CD14-positive monocyte (primary cell): ENCODE measurements at regions not wholly inside any gene's neighbourhood (a gene's known extent, or its start where the extent isn't known, plus 50 kb on each side); places are given as distances from the start of the nearest gene placed in this dataset.

Experiments used
- DNase-seq, 3 donors: peaks; one replicate each; pipeline ENCODE4 v3.0.0-alpha.2; 2011 to 2022
- H2AFZ ChIP-seq: 2 replicates; pipeline ENCODE4 v1.6.0; 2012; ENCODE audit warnings: mild to moderate bottlenecking, low read depth, low read length, inconsistent platforms; ENCODE audit not compliant: insufficient read depth, poor library complexity, severe bottlenecking
- H3K27ac ChIP-seq, 2 donors: 1 replicate in 1 of 2; 2 replicates in 1 of 2; pipeline ENCODE4 v1.5.1; 2012 to 2013; ENCODE audit warnings: low read length in 2 of 2, control low read depth in 1 of 2, inconsistent platforms in 1 of 2, low read depth in 1 of 2, mild to moderate bottlenecking in 1 of 2
- H3K27me3 ChIP-seq, 2 donors: one replicate each; pipeline versions ENCODE4 v1.6.0 to v1.6.1; 2011 to 2013; ENCODE audit warnings: low read length in 2 of 2; ENCODE audit not compliant: control insufficient read depth in 2 of 2, insufficient read depth in 2 of 2
- H3K36me3 ChIP-seq, 2 donors: replicated peaks in 1 of 2; 1 replicate in 1 of 2; 2 replicates in 1 of 2; pipeline versions ENCODE4 v1.5.1 to v1.6.1; 2012 to 2013; ENCODE audit warnings: low read length in 2 of 2, control low read depth in 1 of 2, inconsistent platforms in 1 of 2, mild to moderate bottlenecking in 1 of 2; ENCODE audit not compliant: insufficient read depth in 2 of 2, control insufficient read depth in 1 of 2
- H3K4me1 ChIP-seq, 2 donors: 1 replicate in 1 of 2; 2 replicates in 1 of 2; pipeline versions ENCODE4 v1.5.1 to v1.6.1; 2012 to 2013; ENCODE audit warnings: low read length in 2 of 2, control low read depth in 1 of 2, inconsistent platforms in 1 of 2, mild to moderate bottlenecking in 1 of 2, moderate library complexity in 1 of 2; ENCODE audit not compliant: insufficient read depth in 2 of 2, control insufficient read depth in 1 of 2
- H3K4me2 ChIP-seq: replicated peaks from 2 replicates; pipeline ENCODE3; 2012; ENCODE audit warnings: low read length, moderate library complexity, mild to moderate bottlenecking; ENCODE audit not compliant: poor library complexity, severe bottlenecking; ENCODE audit errors: extremely low read depth
- H3K4me3 ChIP-seq, 3 experiments: fragments of 200-600 bp in 1 of 3; sonication (generic) in 1 of 3; replicated peaks in 1 of 3; 1 replicate in 2 of 3; 2 replicates in 1 of 3; pipeline ENCODE4 v1.5.1; 2011 to 2013; ENCODE audit warnings: low read length in 3 of 3, mild to moderate bottlenecking in 3 of 3, control low read depth in 2 of 3, low read depth in 2 of 3, inconsistent platforms in 1 of 3, moderate library complexity in 1 of 3
- H3K79me2 ChIP-seq: 2 replicates; pipeline ENCODE4 v1.6.0; 2012; ENCODE audit warnings: mild to moderate bottlenecking, control low read depth, inconsistent platforms, low read length, moderate library complexity; ENCODE audit not compliant: insufficient read depth
- H3K9ac ChIP-seq: 2 replicates; pipeline ENCODE4 v1.6.0; 2017; ENCODE audit warnings: low read length, mild to moderate bottlenecking; ENCODE audit not compliant: insufficient read depth, poor library complexity, severe bottlenecking
- H3K9me3 ChIP-seq, 2 donors: replicated peaks in 1 of 2; 1 replicate in 1 of 2; 2 replicates in 1 of 2; pipeline versions ENCODE4 v1.5.1 to v1.6.1; 2012 to 2013; ENCODE audit warnings: low read length in 2 of 2, control low read depth in 1 of 2; ENCODE audit not compliant: control insufficient read depth in 1 of 2, insufficient read depth in 1 of 2
- H4K20me1 ChIP-seq: 2 replicates; pipeline ENCODE4 v1.6.0; 2012; ENCODE audit warnings: mild to moderate bottlenecking, low read length, control low read depth, moderate library complexity; ENCODE audit not compliant: insufficient read depth
- H3K27ac Mint-ChIP-seq, 7 donors: one replicate each; pipeline ENCODE4 v1.8.0; 2020; ENCODE audit warnings: mild to moderate bottlenecking in 7 of 7, mixed read lengths in 7 of 7, moderate library complexity in 6 of 7, inconsistent platforms in 2 of 7
- H3K27me3 Mint-ChIP-seq, 3 donors: one replicate each; pipeline ENCODE4 v1.8.0; 2021 to 2022; ENCODE audit warnings: low read depth in 3 of 3, mild to moderate bottlenecking in 3 of 3, mixed read lengths in 3 of 3, moderate library complexity in 3 of 3, inconsistent platforms in 1 of 3
- H3K36me3 Mint-ChIP-seq, 2 donors: one replicate each; pipeline ENCODE4 v1.8.0; 2020; ENCODE audit warnings: mixed read lengths in 2 of 2, inconsistent platforms in 1 of 2, mild to moderate bottlenecking in 1 of 2
- H3K4me1 Mint-ChIP-seq: one replicate; pipeline ENCODE4 v1.8.0; 2020; ENCODE audit warnings: mild to moderate bottlenecking, mixed read lengths
- H3K4me3 Mint-ChIP-seq, 2 donors: one replicate each; pipeline ENCODE4 v1.8.0; 2020; ENCODE audit warnings: mild to moderate bottlenecking in 2 of 2, mixed read lengths in 2 of 2, moderate library complexity in 1 of 2
- H3K9me3 Mint-ChIP-seq, 7 donors: one replicate each; pipeline ENCODE4 v1.8.0; 2020 to 2022; ENCODE audit warnings: mixed read lengths in 7 of 7, mild to moderate bottlenecking in 6 of 7, moderate library complexity in 6 of 7, inconsistent platforms in 2 of 7
- WGBS: methylation state at CpG from one replicate; pipeline ENCODE4 v1.1.5; 2013; ENCODE audit warnings: missing lambda C conversion rate; ENCODE audit not compliant: insufficient coverage; 5-methylcytosine and 5-hydroxymethylcytosine counted together
- intact Hi-C, 2 donors: fragments of 100-400 bp; cut with micrococcal nuclease; formaldehyde crosslinking; loops; one replicate each; pipeline versions ENCODE4 v1.15.0 to v1.15.1; 2023
- TF ChIP-seq, protein P1 (sequence below): fragments of 200-600 bp; IDR thresholded peaks from one replicate; pipeline ENCODE4 v1.8.0; 2022; ENCODE audit warnings: antibody characterized with exemption, mild to moderate bottlenecking

DNA sequence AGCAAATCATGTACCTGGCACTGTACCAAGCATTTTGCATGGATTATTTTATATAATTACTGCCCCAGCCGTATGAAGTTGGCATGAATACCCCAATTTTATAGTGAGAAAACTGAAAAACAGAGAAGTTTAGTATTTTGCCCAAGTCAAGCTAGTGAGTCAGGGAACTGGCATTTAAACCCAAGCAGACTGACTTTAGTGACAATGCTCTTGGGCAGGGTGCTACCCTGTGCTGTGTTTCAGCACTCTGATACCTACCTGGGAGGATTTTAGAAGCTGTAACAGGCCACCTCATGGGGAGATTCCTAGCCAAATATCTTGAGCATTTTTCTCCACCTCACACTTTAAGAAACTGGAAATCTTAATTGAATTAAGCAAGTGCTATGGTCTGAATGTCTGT, 98.1 kb upstream of the MAX start:
- intact Hi-C loops: no loop called here
- Histone ChIP-seq H2AFZ (no peak overlapping the region), H4K20me1 (no peaks in the 10 kb centered on the region), H3K4me1 (peaks cover 6 to 8% of the 10 kb centered on the region in 2 donors), H3K9ac (no peak overlapping the region), H3K27ac (no peak overlapping the region), H3K4me3 (no peak overlapping the region), H3K4me2 (no peak overlapping the region), H3K9me3 (peaks cover 0 to 3% of the 10 kb centered on the region in 2 donors), H3K79me2 (no peaks in the 10 kb centered on the region), H3K36me3 (no peaks in the 10 kb centered on the region), H3K27me3 (no peaks in the 10 kb centered on the region)
- Mint-ChIP-seq H3K4me3 (no peak overlapping the region), H3K36me3 (no peaks in the 10 kb centered on the region), H3K27ac (no peak overlapping the region), H3K27me3 (peaks cover 0 to 8% (median 3%) of the 10 kb centered on the region in 3 donors), H3K4me1 (peaks cover 8% of the 10 kb centered on the region), H3K9me3 (peaks cover 2 to 8% (median 5%) of the 10 kb centered on the region in 7 donors)
- no peak for DNase-seq
- TF ChIP-seq, protein P1, sequence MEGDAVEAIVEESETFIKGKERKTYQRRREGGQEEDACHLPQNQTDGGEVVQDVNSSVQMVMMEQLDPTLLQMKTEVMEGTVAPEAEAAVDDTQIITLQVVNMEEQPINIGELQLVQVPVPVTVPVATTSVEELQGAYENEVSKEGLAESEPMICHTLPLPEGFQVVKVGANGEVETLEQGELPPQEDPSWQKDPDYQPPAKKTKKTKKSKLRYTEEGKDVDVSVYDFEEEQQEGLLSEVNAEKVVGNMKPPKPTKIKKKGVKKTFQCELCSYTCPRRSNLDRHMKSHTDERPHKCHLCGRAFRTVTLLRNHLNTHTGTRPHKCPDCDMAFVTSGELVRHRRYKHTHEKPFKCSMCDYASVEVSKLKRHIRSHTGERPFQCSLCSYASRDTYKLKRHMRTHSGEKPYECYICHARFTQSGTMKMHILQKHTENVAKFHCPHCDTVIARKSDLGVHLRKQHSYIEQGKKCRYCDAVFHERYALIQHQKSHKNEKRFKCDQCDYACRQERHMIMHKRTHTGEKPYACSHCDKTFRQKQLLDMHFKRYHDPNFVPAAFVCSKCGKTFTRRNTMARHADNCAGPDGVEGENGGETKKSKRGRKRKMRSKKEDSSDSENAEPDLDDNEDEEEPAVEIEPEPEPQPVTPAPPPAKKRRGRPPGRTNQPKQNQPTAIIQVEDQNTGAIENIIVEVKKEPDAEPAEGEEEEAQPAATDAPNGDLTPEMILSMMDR: no peak
- no CpG with 5 or more reads among the region's 1 CpG for WGBS

DNA sequence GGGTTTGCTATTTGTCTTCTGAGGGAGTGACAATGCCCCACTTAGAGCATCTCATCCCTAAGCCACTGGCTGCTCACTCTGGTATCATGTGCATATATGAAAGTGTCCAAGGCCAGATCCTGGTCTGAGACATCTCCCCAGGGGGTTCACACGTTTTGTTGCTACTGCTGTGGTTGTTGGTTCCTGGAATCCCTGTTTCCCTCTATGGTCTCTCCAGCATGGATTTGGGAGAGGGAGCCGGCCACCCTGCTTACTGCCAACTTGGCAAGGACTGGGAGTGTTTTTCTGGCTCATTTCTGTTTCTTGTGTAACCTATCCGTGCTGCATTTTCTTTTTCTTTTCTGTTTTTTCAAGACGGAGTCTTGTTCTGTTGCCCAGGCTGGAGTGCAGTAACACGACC, 101.3 kb upstream of the MAX start:
- no peak overlapping the region for H3K4me3 ChIP-seq
- intact Hi-C loops: no loop called here
- H3K27ac ChIP-seq: no peak overlapping the region
- Mint-ChIP-seq H3K9me3 (peaks cover 2 to 8% (median 5%) of the 10 kb centered on the region in 7 donors), H3K27ac (no peak overlapping the region), H3K4me3 (no peak overlapping the region), H3K27me3 (peaks cover 0 to 4% (median 3%) of the 10 kb centered on the region in 3 donors), H3K4me1 (peaks cover 38% of the 10 kb centered on the region), H3K36me3 (no peaks in the 10 kb centered on the region)
- no peak overlapping the region for H2AFZ ChIP-seq
- H3K4me1 ChIP-seq: peaks cover 37 to 39% of the 10 kb centered on the region in 2 donors
- H3K4me2 ChIP-seq: no peak overlapping the region
- H4K20me1 ChIP-seq: no peaks in the 10 kb centered on the region
- no peak for DNase-seq
- 94% methylated on average over 3 of the region's 5 CpGs for WGBS
- H3K36me3 ChIP-seq: no peaks in the 10 kb centered on the region
- peaks cover 0 to 3% of the 10 kb centered on the region in 2 donors for H3K9me3 ChIP-seq
- no peaks in the 10 kb centered on the region for H3K27me3 ChIP-seq
- TF ChIP-seq, protein P1: no peak
- no peaks in the 10 kb centered on the region for H3K79me2 ChIP-seq
- H3K9ac ChIP-seq: no peak overlapping the region
